CD8-positive, alpha-beta memory T cell (primary cell): ENCODE measurements at regions not wholly inside any gene's neighbourhood (a gene's known extent, or its start where the extent isn't known, plus 50 kb on each side); places are given as distances from the start of the nearest gene placed in this dataset.

ENCODE experiments used
- CTCF ChIA-PET: fragments of 350-600 bp; sonication (Branson Sonifier 250); formaldehyde crosslinking; loops from one replicate; lab custom pipeline; 2021; ENCODE audit warnings: antibody characterized with exemption; lab: Charles Lee
- POLR2A ChIA-PET: fragments of 350-600 bp; sonication (Branson Sonifier 250); formaldehyde crosslinking; loops from one replicate; lab custom pipeline; 2021; ENCODE audit warnings: antibody characterized with exemption; lab: Charles Lee
- DNase-seq, 5 donors: peaks; one replicate each; pipeline versions ENCODE4 v3.0.0 to v3.0.0-alpha.2; 2020 to 2022; ENCODE audit warnings: mixed read lengths in 1 of 5
- H3K27ac ChIP-seq: one replicate; pipeline ENCODE4 v1.7.0; 2013; ENCODE audit warnings: low read depth, mild to moderate bottlenecking, low read length, moderate library complexity
- H3K27me3 ChIP-seq: 2 replicates; pipeline ENCODE4 v1.7.0; 2013; ENCODE audit warnings: low read length, mild to moderate bottlenecking; ENCODE audit not compliant: insufficient read depth, poor library complexity, severe bottlenecking
- H3K36me3 ChIP-seq: 2 replicates; pipeline ENCODE4 v1.7.0; 2013; ENCODE audit warnings: mild to moderate bottlenecking, low read length, moderate library complexity; ENCODE audit not compliant: insufficient read depth
- H3K4me1 ChIP-seq: 2 replicates; pipeline ENCODE4 v1.7.0; 2013; ENCODE audit warnings: mild to moderate bottlenecking, low read length, moderate library complexity; ENCODE audit not compliant: insufficient read depth
- H3K4me3 ChIP-seq: 2 replicates; pipeline ENCODE4 v1.7.0; 2013; ENCODE audit warnings: mild to moderate bottlenecking, low read length
- H3K9me3 ChIP-seq: 2 replicates; pipeline ENCODE4 v1.7.0; 2013; ENCODE audit warnings: mild to moderate bottlenecking, low read length
- H3K27ac Mint-ChIP-seq, 8 donors: one replicate each; pipeline ENCODE4 v1.8.0; 2020 to 2021; ENCODE audit warnings: mixed read lengths in 8 of 8, mild to moderate bottlenecking in 6 of 8, inconsistent platforms in 3 of 8, moderate library complexity in 3 of 8
- H3K27me3 Mint-ChIP-seq, 2 donors: one replicate each; pipeline ENCODE4 v1.8.0; 2020 to 2021; ENCODE audit warnings: mixed read lengths in 2 of 2, mild to moderate bottlenecking in 1 of 2, moderate library complexity in 1 of 2
- H3K36me3 Mint-ChIP-seq, 3 donors: one replicate each; pipeline ENCODE4 v1.8.0; 2020 to 2021; ENCODE audit warnings: mixed read lengths in 3 of 3, inconsistent platforms in 1 of 3, mild to moderate bottlenecking in 1 of 3
- H3K4me1 Mint-ChIP-seq, 3 donors: one replicate each; pipeline ENCODE4 v1.8.0; 2020 to 2021; ENCODE audit warnings: mixed read lengths in 3 of 3, inconsistent platforms in 1 of 3, mild to moderate bottlenecking in 1 of 3
- H3K4me3 Mint-ChIP-seq, 7 donors: one replicate each; pipeline ENCODE4 v1.8.0; 2020 to 2021; ENCODE audit warnings: mixed read lengths in 7 of 7, mild to moderate bottlenecking in 6 of 7, moderate library complexity in 4 of 7, inconsistent platforms in 2 of 7
- H3K9me3 Mint-ChIP-seq, 5 donors: one replicate each; pipeline ENCODE4 v1.8.0; 2020 to 2022; ENCODE audit warnings: mixed read lengths in 5 of 5, mild to moderate bottlenecking in 3 of 5, moderate library complexity in 2 of 5, inconsistent platforms in 1 of 5

- H3K27ac Mint-ChIP-seq: no peak overlapping the region
- DNase-seq: no peak
- Histone ChIP-seq H3K27me3 (no peaks in the 10 kb centered on the region), H3K36me3 (no peaks in the 10 kb centered on the region), H3K9me3 (no peaks in the 10 kb centered on the region), H3K4me3 (no peak overlapping the region), H3K27ac (no peak overlapping the region), H3K4me1 (no peaks in the 10 kb centered on the region)
- H3K4me1 Mint-ChIP-seq: no peaks in the 10 kb centered on the region
- no peaks in the 10 kb centered on the region for H3K36me3 Mint-ChIP-seq
- H3K27me3 Mint-ChIP-seq: no peaks in the 10 kb centered on the region
- no peak overlapping the region for H3K4me3 Mint-ChIP-seq
- peaks cover 0 to 11% (median 7%) of the 10 kb centered on the region in 5 donors for H3K9me3 Mint-ChIP-seq
- ChIA-PET CTCF (no interaction called here), POLR2A (no interaction called here)
These were observed 135.3 kb upstream of the BMP2 start for GRCh38 chr20:6632187-6632586.

GRCh38 chr20:6630514-6630913 is 137.0 kb upstream of the BMP2 start:
- no peak overlapping the region for H3K4me3 Mint-ChIP-seq
- POLR2A ChIA-PET: no interaction called here
- H3K4me3 ChIP-seq: no peak overlapping the region
- no peak for DNase-seq
- no peaks in the 10 kb centered on the region for H3K36me3 Mint-ChIP-seq
- no peak overlapping the region for H3K27ac Mint-ChIP-seq
- CTCF ChIA-PET: no interaction called here
- H3K27me3 Mint-ChIP-seq: no peaks in the 10 kb centered on the region
- no peaks in the 10 kb centered on the region for H3K36me3 ChIP-seq
- no peak overlapping the region for H3K27ac ChIP-seq
- no peaks in the 10 kb centered on the region for H3K9me3 ChIP-seq
- H3K27me3 ChIP-seq: no peaks in the 10 kb centered on the region
- H3K4me1 Mint-ChIP-seq: no peaks in the 10 kb centered on the region
- peaks cover 0 to 8% (median 4%) of the 10 kb centered on the region in 5 donors for H3K9me3 Mint-ChIP-seq
- no peaks in the 10 kb centered on the region for H3K4me1 ChIP-seq

GRCh38 chr20:6629564-6629963 is 137.9 kb upstream of the BMP2 start:
- Histone ChIP-seq H3K36me3 (no peaks in the 10 kb centered on the region), H3K27me3 (no peaks in the 10 kb centered on the region), H3K27ac (no peak overlapping the region), H3K4me1 (no peaks in the 10 kb centered on the region), H3K9me3 (no peaks in the 10 kb centered on the region), H3K4me3 (no peak overlapping the region)
- ChIA-PET CTCF (no interaction called here), POLR2A (no interaction called here)
- no peak overlapping the region for H3K4me3 Mint-ChIP-seq
- no peaks in the 10 kb centered on the region for H3K36me3 Mint-ChIP-seq
- no peak overlapping the region for H3K27ac Mint-ChIP-seq
- H3K9me3 Mint-ChIP-seq: peaks cover 0 to 8% (median 4%) of the 10 kb centered on the region in 5 donors
- H3K4me1 Mint-ChIP-seq: no peaks in the 10 kb centered on the region
- DNase-seq: no peak
- no peaks in the 10 kb centered on the region for H3K27me3 Mint-ChIP-seq

GRCh38 chr20:6626805-6627204 is 140.7 kb upstream of the BMP2 start:
- Mint-ChIP-seq H3K36me3 (no peaks in the 10 kb centered on the region), H3K4me3 (no peak overlapping the region), H3K4me1 (no peaks in the 10 kb centered on the region), H3K27ac (no peak overlapping the region), H3K27me3 (no peaks in the 10 kb centered on the region), H3K9me3 (peaks cover 0 to 8% (median 6%) of the 10 kb centered on the region in 5 donors)
- H3K27me3 ChIP-seq: no peaks in the 10 kb centered on the region
- CTCF ChIA-PET: no interaction called here
- no peaks in the 10 kb centered on the region for H3K36me3 ChIP-seq
- H3K27ac ChIP-seq: no peak overlapping the region
- H3K4me3 ChIP-seq: no peak overlapping the region
- DNase-seq: no peak
- no peaks in the 10 kb centered on the region for H3K9me3 ChIP-seq
- POLR2A ChIA-PET: no interaction called here
- H3K4me1 ChIP-seq: no peaks in the 10 kb centered on the region

GRCh38 chr20:6623989-6624388 is 143.5 kb upstream of the BMP2 start:
- Histone ChIP-seq H3K27me3 (no peaks in the 10 kb centered on the region), H3K36me3 (no peaks in the 10 kb centered on the region), H3K27ac (no peak overlapping the region), H3K4me1 (no peaks in the 10 kb centered on the region), H3K4me3 (no peak overlapping the region), H3K9me3 (no peaks in the 10 kb centered on the region)
- POLR2A ChIA-PET: no interaction called here
- Mint-ChIP-seq H3K27me3 (no peaks in the 10 kb centered on the region), H3K9me3 (peaks cover 0 to 9% (median 6%) of the 10 kb centered on the region in 5 donors), H3K4me3 (no peak overlapping the region), H3K36me3 (no peaks in the 10 kb centered on the region), H3K4me1 (no peaks in the 10 kb centered on the region), H3K27ac (no peak overlapping the region)
- no peak for DNase-seq
- CTCF ChIA-PET: no interaction called here

- Histone ChIP-seq H3K4me3 (no peak overlapping the region), H3K9me3 (no peaks in the 10 kb centered on the region), H3K27me3 (no peaks in the 10 kb centered on the region), H3K4me1 (no peaks in the 10 kb centered on the region), H3K36me3 (no peaks in the 10 kb centered on the region), H3K27ac (no peak overlapping the region)
- no peak overlapping the region for H3K27ac Mint-ChIP-seq
- H3K4me3 Mint-ChIP-seq: no peak overlapping the region
- ChIA-PET POLR2A (no interaction called here), CTCF (interaction anchor here (1.8 kb wide), 1 partner anchor 15 kb away, joined by 4 read pairs; no protein-coding TSS in a partner anchor)
- H3K4me1 Mint-ChIP-seq: no peaks in the 10 kb centered on the region
- no peak for DNase-seq
- H3K9me3 Mint-ChIP-seq: peaks cover 0 to 17% (median 7%) of the 10 kb centered on the region in 5 donors
- H3K36me3 Mint-ChIP-seq: no peaks in the 10 kb centered on the region
- no peaks in the 10 kb centered on the region for H3K27me3 Mint-ChIP-seq
These were observed 145.4 kb upstream of the BMP2 start for GRCh38 chr20:6622041-6622440.

- H3K27me3 ChIP-seq: no peaks in the 10 kb centered on the region
- H3K9me3 Mint-ChIP-seq: peaks cover 0 to 24% (median 7%) of the 10 kb centered on the region in 5 donors
- no peaks in the 10 kb centered on the region for H3K4me1 Mint-ChIP-seq
- H3K9me3 ChIP-seq: no peaks in the 10 kb centered on the region
- no peaks in the 10 kb centered on the region for H3K36me3 ChIP-seq
- ChIA-PET CTCF (no interaction called here), POLR2A (no interaction called here)
- no peaks in the 10 kb centered on the region for H3K36me3 Mint-ChIP-seq
- no peak overlapping the region for H3K4me3 ChIP-seq
- no peak for DNase-seq
- H3K27me3 Mint-ChIP-seq: no peaks in the 10 kb centered on the region
- H3K27ac ChIP-seq: no peak overlapping the region
- no peak overlapping the region for H3K27ac Mint-ChIP-seq
- H3K4me3 Mint-ChIP-seq: no peak overlapping the region
- H3K4me1 ChIP-seq: no peaks in the 10 kb centered on the region
These were observed 149.4 kb upstream of the BMP2 start for GRCh38 chr20:6618051-6618450.

GRCh38 chr20:6616421-6616820 is 151.1 kb upstream of the BMP2 start:
- H3K4me3 ChIP-seq: no peak overlapping the region
- no peaks in the 10 kb centered on the region for H3K36me3 ChIP-seq
- no peaks in the 10 kb centered on the region for H3K9me3 ChIP-seq
- DNase-seq: no peak
- Mint-ChIP-seq H3K4me1 (no peaks in the 10 kb centered on the region), H3K27me3 (no peaks in the 10 kb centered on the region), H3K9me3 (peaks cover 5 to 23% (median 11%) of the 10 kb centered on the region in 5 donors), H3K27ac (no peak overlapping the region), H3K4me3 (no peak overlapping the region), H3K36me3 (peaks cover 0 to 3% (median 0%) of the 10 kb centered on the region in 3 donors)
- ChIA-PET POLR2A (no interaction called here), CTCF (no interaction called here)
- no peaks in the 10 kb centered on the region for H3K4me1 ChIP-seq
- H3K27me3 ChIP-seq: no peaks in the 10 kb centered on the region
- H3K27ac ChIP-seq: no peak overlapping the region

GRCh38 chr20:6614836-6615235 is 152.7 kb upstream of the BMP2 start:
- Histone ChIP-seq H3K36me3 (no peaks in the 10 kb centered on the region), H3K9me3 (no peaks in the 10 kb centered on the region), H3K27me3 (no peaks in the 10 kb centered on the region), H3K4me3 (no peak overlapping the region), H3K27ac (no peak overlapping the region), H3K4me1 (no peaks in the 10 kb centered on the region)
- H3K36me3 Mint-ChIP-seq: peaks cover 0 to 3% (median 0%) of the 10 kb centered on the region in 3 donors
- H3K27me3 Mint-ChIP-seq: no peaks in the 10 kb centered on the region
- peaks cover 5 to 28% (median 11%) of the 10 kb centered on the region in 5 donors for H3K9me3 Mint-ChIP-seq
- no peak overlapping the region for H3K27ac Mint-ChIP-seq
- CTCF ChIA-PET: no interaction called here
- no peak overlapping the region for H3K4me3 Mint-ChIP-seq
- POLR2A ChIA-PET: no interaction called here
- no peaks in the 10 kb centered on the region for H3K4me1 Mint-ChIP-seq
- no peak for DNase-seq
